OCI-LY3 (cell line): ENCODE measurements at regions not wholly inside any gene's neighbourhood (a gene's known extent, or its start where the extent isn't known, plus 50 kb on each side); places are given as distances from the start of the nearest gene placed in this dataset.

Experiments used
- H2AFZ ChIP-seq: fragments of 200-600, 300-600 bp; shearing (Covaris generic); 2 replicates; pipeline ENCODE4 v1.6.0; 2014; ENCODE audit warnings: antibody characterized with exemption, low read depth, low read length
- H3K27ac ChIP-seq: fragments of 200-600, 300-600 bp; sonication (generic); 2 replicates; pipeline ENCODE4 v1.5.1; 2014; ENCODE audit warnings: mild to moderate bottlenecking, low read length, moderate library complexity, mixed read lengths
- H3K27me3 ChIP-seq: fragments of 200-600, 300-600 bp; sonication (generic); 2 replicates; pipeline ENCODE4 v1.6.1; 2014; ENCODE audit warnings: low read depth, low read length, mixed read lengths
- H3K36me3 ChIP-seq: fragments of 200-600, 300-600 bp; sonication (generic); replicated peaks from 2 replicates; pipeline ENCODE3; 2014; ENCODE audit warnings: low read depth, low read length, mixed read lengths
- H3K4me1 ChIP-seq: fragments of 300-600, 200-600 bp; sonication (generic); 2 replicates; pipeline ENCODE4 v1.6.1; 2014; ENCODE audit warnings: low read length, mixed read lengths
- H3K4me2 ChIP-seq: fragments of 200-600, 300-600 bp; sonication (generic); 2 replicates; pipeline ENCODE4 v1.6.1; 2014; ENCODE audit warnings: low read length, mixed read lengths
- H3K4me3 ChIP-seq: fragments of 300-600, 200-600 bp; sonication (generic); 2 replicates; pipeline ENCODE4 v1.5.1; 2014; ENCODE audit warnings: antibody characterized with exemption, mild to moderate bottlenecking, low read length, moderate library complexity
- H3K79me2 ChIP-seq: fragments of 300-600, 200-600 bp; shearing (Covaris generic); 2 replicates; pipeline ENCODE4 v1.6.1; 2014; ENCODE audit warnings: mild to moderate bottlenecking, low read length, mixed read lengths
- H3K9ac ChIP-seq: fragments of 300-600, 200-600 bp; shearing (Covaris generic); 2 replicates; pipeline ENCODE4 v1.6.0; 2014; ENCODE audit warnings: mild to moderate bottlenecking, low read length, moderate library complexity
- H3K9me3 ChIP-seq: fragments of 200-600, 300-600 bp; shearing (Covaris generic); 2 replicates; pipeline ENCODE4 v1.6.1; 2014; ENCODE audit warnings: low read length, mixed read lengths; ENCODE audit not compliant: insufficient read depth
- H4K20me1 ChIP-seq: fragments of 200-600, 300-600 bp; sonication (generic); 2 replicates; pipeline ENCODE4 v1.6.1; 2016; ENCODE audit warnings: low read length, mixed read lengths; ENCODE audit not compliant: insufficient read depth
- EZH2phosphoT487 ChIP-seq: fragments of 200-600 bp; shearing (Covaris generic); IDR thresholded peaks from 2 replicates; pipeline ENCODE4 v1.6.1; 2018; ENCODE audit warnings: antibody characterized with exemption, mixed run types, low read depth
- TF ChIP-seq, protein P1 (sequence below): fragments of 200-600, 300-600 bp; sonication (generic); IDR thresholded peaks from 2 replicates; pipeline ENCODE4 v1.5.1; 2014; ENCODE audit warnings: antibody characterized with exemption, low read length, low read depth

DNA sequence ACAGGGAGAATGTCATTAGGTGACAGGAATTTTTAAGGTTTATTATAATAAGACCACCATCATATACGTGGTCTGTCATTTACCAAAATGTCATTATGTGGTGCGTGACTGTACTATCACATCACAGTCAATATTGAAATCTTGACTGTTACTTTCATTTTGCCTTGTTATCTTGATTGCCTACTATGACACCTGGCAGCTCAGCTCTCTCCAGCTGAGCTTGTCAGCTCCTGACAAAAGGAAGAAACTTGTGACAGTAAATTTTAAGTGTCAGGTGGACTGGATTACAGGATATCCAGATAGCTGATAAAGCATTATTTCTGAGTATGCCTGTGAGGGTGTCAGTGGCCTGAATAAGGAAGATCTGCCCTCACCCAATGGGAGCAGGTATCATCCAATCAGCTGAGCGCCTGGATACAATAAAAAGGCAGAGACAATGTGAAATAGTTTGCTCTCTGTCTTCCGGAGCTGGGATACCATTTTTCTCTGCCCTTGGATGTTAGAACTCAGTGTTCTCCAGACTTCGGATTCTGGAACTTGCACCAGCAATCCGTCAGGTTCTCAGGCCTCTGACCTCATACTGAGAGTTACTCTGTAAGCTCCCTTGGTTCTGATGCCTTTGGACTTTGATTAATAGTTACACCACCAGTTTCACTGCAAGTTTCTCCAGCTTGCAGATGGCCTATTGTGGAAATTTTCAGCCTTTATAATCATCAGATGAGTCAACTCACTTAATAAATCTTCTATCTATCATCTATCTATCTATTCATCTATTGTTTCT, 1454.7 kb upstream of the IGFBP7 start:
- Histone ChIP-seq H2AFZ (no peak overlapping the region), H3K79me2 (no peaks in the 10 kb centered on the region), H3K4me3 (no peak overlapping the region), H3K4me1 (peaks cover 17% of the 10 kb centered on the region), H3K9ac (no peak overlapping the region), H4K20me1 (no peaks in the 10 kb centered on the region), H3K27me3 (no peaks in the 10 kb centered on the region), H3K27ac (no peak overlapping the region), H3K4me2 (no peak overlapping the region), H3K36me3 (peaks cover 3% of the 10 kb centered on the region), H3K9me3 (no peaks in the 10 kb centered on the region)
- TF ChIP-seq, protein P1, sequence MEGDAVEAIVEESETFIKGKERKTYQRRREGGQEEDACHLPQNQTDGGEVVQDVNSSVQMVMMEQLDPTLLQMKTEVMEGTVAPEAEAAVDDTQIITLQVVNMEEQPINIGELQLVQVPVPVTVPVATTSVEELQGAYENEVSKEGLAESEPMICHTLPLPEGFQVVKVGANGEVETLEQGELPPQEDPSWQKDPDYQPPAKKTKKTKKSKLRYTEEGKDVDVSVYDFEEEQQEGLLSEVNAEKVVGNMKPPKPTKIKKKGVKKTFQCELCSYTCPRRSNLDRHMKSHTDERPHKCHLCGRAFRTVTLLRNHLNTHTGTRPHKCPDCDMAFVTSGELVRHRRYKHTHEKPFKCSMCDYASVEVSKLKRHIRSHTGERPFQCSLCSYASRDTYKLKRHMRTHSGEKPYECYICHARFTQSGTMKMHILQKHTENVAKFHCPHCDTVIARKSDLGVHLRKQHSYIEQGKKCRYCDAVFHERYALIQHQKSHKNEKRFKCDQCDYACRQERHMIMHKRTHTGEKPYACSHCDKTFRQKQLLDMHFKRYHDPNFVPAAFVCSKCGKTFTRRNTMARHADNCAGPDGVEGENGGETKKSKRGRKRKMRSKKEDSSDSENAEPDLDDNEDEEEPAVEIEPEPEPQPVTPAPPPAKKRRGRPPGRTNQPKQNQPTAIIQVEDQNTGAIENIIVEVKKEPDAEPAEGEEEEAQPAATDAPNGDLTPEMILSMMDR, result no peak
- TF ChIP-seq EZH2phosphoT487, result no peak

DNA sequence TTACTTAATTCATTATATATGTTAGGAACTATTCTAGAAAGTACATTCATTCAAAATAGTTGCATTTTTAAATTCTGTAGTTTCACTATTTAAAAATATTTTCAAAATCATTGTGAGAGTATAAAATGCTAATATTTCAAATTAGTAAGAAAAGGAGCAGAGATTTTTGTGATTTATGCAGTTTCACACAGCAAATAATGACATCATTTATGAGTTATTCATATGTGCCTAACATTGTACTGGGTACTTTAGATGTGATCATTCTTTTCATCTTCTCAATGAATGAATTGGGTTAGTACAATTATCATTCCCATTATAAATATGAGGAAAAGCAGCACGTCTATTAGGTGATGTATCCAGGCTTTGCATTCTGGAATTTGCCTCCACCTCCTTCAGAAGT, 1451.0 kb upstream of the IGFBP7 start:
- Histone ChIP-seq H3K4me3 (no peak overlapping the region), H3K36me3 (no peaks in the 10 kb centered on the region), H3K9ac (no peak overlapping the region), H3K4me1 (peaks cover 19% of the 10 kb centered on the region), H3K79me2 (no peaks in the 10 kb centered on the region), H2AFZ (no peak overlapping the region), H3K27me3 (no peaks in the 10 kb centered on the region), H3K4me2 (peak overlapping the region; percentile 59; the same call in 1 of the 2 replicates), H3K9me3 (no peaks in the 10 kb centered on the region), H3K27ac (peak overlapping the region; percentile 63), H4K20me1 (no peaks in the 10 kb centered on the region)
- TF ChIP-seq, protein P1, result no peak
- no peak for TF ChIP-seq EZH2phosphoT487

DNA sequence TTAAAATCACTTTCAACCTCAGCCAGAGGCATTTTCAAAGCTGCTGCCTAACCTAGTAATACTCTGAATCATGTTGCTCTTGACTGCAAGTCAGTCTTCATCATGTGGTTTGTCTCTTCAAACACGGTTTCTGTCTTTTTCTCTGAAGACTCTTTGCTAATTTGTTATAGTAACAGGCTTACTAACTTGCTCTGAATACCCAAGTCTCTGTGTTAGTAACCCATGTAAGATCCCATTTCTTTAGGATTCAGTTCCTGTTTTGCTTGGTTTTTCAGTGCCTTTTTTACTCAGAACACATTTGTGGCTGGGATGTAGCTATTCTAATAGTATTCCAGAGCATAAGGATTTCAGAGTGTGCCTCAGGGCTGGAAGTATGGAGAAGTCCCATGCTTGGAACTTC, 1450.6 kb upstream of the IGFBP7 start:
- Histone ChIP-seq H3K9me3 (no peaks in the 10 kb centered on the region), H2AFZ (peak overlapping the region; percentile 34; the same call in 1 of the 2 replicates), H3K79me2 (no peaks in the 10 kb centered on the region), H3K27ac (peak overlapping the region; percentile 63), H3K27me3 (no peaks in the 10 kb centered on the region), H3K36me3 (no peaks in the 10 kb centered on the region), H3K9ac (no peak overlapping the region), H3K4me2 (peak overlapping the region; percentile 59), H4K20me1 (no peaks in the 10 kb centered on the region), H3K4me3 (peak overlapping the region; percentile 31; the same call in 1 of the 2 replicates), H3K4me1 (peaks cover 19% of the 10 kb centered on the region)
- TF ChIP-seq EZH2phosphoT487, result no peak
- TF ChIP-seq, protein P1, result no peak

DNA sequence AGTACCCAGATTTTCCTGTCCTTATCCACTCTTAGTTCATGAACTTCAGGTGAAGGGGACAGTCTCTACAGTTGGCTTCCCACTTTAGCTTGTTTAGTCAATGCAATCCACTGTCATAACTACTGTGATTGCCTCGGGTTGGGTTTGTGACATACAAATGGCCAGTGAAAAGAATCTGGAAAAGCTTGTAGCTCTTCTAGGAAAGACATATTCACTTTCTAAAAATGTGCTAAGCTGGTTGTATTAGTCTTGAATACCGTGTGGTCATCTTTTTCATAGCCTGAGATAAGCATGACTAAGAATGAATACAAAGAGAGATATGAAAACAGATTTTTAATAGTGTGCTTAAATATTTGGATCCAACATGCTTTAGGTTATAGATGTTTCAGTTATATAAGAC, 1443.5 kb upstream of the IGFBP7 start:
- TF ChIP-seq, protein P1, result no peak
- TF ChIP-seq EZH2phosphoT487, result no peak
- Histone ChIP-seq H3K4me1 (no peaks in the 10 kb centered on the region), H3K4me3 (no peak overlapping the region), H4K20me1 (no peaks in the 10 kb centered on the region), H3K27ac (no peak overlapping the region), H3K4me2 (no peak overlapping the region), H3K9me3 (no peaks in the 10 kb centered on the region), H3K36me3 (no peaks in the 10 kb centered on the region), H3K9ac (no peak overlapping the region), H3K79me2 (no peaks in the 10 kb centered on the region), H3K27me3 (no peaks in the 10 kb centered on the region), H2AFZ (no peak overlapping the region)
